Neural cell (in vitro differentiated cells): ENCODE measurements at regions not wholly inside any gene's neighbourhood (a gene's known extent, or its start where the extent isn't known, plus 50 kb on each side); places are given as distances from the start of the nearest gene placed in this dataset.

Experiments used
- H2AFZ ChIP-seq: fragments of 200-600, 300-800 bp; sonication (generic), shearing (Covaris generic); 2 replicates; pipeline ENCODE4 v1.6.0; 2014; ENCODE audit warnings: low read depth, mild to moderate bottlenecking, antibody characterized with exemption, low read length, moderate library complexity
- H3F3A ChIP-seq: fragments of 200-600 bp; shearing (Covaris generic); 2 replicates; pipeline ENCODE4 v1.6.1; 2016; ENCODE audit warnings: mild to moderate bottlenecking, moderate library complexity, mixed read lengths, antibody characterized with exemption, low read length; ENCODE audit not compliant: insufficient read depth, poor library complexity, severe bottlenecking
- H3K27ac ChIP-seq: fragments of 200-600, 300-800 bp; sonication (generic), shearing (Covaris generic); 2 replicates; pipeline ENCODE4 v1.5.1; 2014; ENCODE audit warnings: mild to moderate bottlenecking, low read length, moderate library complexity
- H3K27me3 ChIP-seq: fragments of 300-800, 200-600 bp; sonication (generic), shearing (Covaris generic); 2 replicates; pipeline ENCODE4 v1.6.0; 2014; ENCODE audit warnings: mild to moderate bottlenecking, low read depth, low read length, moderate library complexity; ENCODE audit not compliant: insufficient read depth
- H3K36me3 ChIP-seq: fragments of 300-800, 200-600 bp; sonication (generic), shearing (Covaris generic); 2 replicates; pipeline ENCODE4 v1.5.1; 2014; ENCODE audit warnings: mild to moderate bottlenecking, antibody characterized with exemption, low read length, moderate library complexity; ENCODE audit not compliant: insufficient read depth
- H3K4me2 ChIP-seq: fragments of 300-800, 200-600 bp; sonication (generic), shearing (Covaris generic); 2 replicates; pipeline ENCODE4 v1.6.0; 2014; ENCODE audit warnings: mild to moderate bottlenecking, low read length
- H3K4me3 ChIP-seq: fragments of 300-800, 200-600 bp; sonication (generic), shearing (Covaris generic); 2 replicates; pipeline ENCODE4 v1.5.1; 2014; ENCODE audit warnings: mild to moderate bottlenecking, low read length, moderate library complexity
- H3K79me2 ChIP-seq: fragments of 200-600 bp; shearing (Covaris generic); replicated peaks from 2 replicates; pipeline ENCODE4 v1.6.0; 2014; ENCODE audit warnings: mild to moderate bottlenecking, low read length, moderate library complexity; ENCODE audit not compliant: insufficient read depth
- H3K9ac ChIP-seq: fragments of 300-800, 200-600 bp; sonication (generic), shearing (Covaris generic); 2 replicates; pipeline ENCODE4 v1.6.1; 2016; ENCODE audit warnings: mild to moderate bottlenecking, low read length, mixed read lengths
- H3K9me2 ChIP-seq: fragments of 200-600 bp; shearing (Covaris generic); 2 replicates; pipeline ENCODE4 v1.6.1; 2016; ENCODE audit warnings: mild to moderate bottlenecking, low read length, mixed read lengths; ENCODE audit not compliant: insufficient read depth
- H3K9me3 ChIP-seq: fragments of 200-600, 300-800 bp; sonication (generic), shearing (Covaris generic); 2 replicates; pipeline ENCODE4 v1.6.1; 2016; ENCODE audit warnings: mild to moderate bottlenecking, mixed run types, low read length, moderate library complexity, mixed read lengths
- H4K20me1 ChIP-seq: fragments of 200-600 bp; shearing (Covaris generic); 2 replicates; pipeline ENCODE4 v1.6.1; 2016; ENCODE audit warnings: mild to moderate bottlenecking, mixed run types; ENCODE audit not compliant: insufficient read depth
- CTCF ChIP-seq: fragments of 450-650 bp; IDR thresholded peaks from 2 replicates; pipeline ENCODE4 v1.5.1; 2014; ENCODE audit warnings: antibody characterized with exemption, mild to moderate bottlenecking, moderate library complexity; ENCODE audit not compliant: poor library complexity, severe bottlenecking
- EP300 ChIP-seq: fragments of 450-650 bp; conservative IDR thresholded peaks from 2 replicates; pipeline ENCODE4 v1.6.1; 2014; ENCODE audit warnings: antibody characterized with exemption, mild to moderate bottlenecking, moderate library complexity; ENCODE audit not compliant: poor library complexity, severe bottlenecking
- EZH2 ChIP-seq: fragments of 200-600, 300-800 bp; shearing (Covaris generic), sonication (generic); IDR thresholded peaks from 2 replicates; pipeline ENCODE4 v1.6.1; 2014; ENCODE audit warnings: antibody characterized with exemption, low read length, borderline replicate concordance, mild to moderate bottlenecking; ENCODE audit not compliant: insufficient read depth, poor library complexity, severe bottlenecking
- MXI1 ChIP-seq: fragments of 450-650 bp; conservative IDR thresholded peaks from 2 replicates; pipeline ENCODE4 v1.6.1; 2014; ENCODE audit warnings: antibody characterized with exemption, mild to moderate bottlenecking; ENCODE audit not compliant: poor library complexity, severe bottlenecking
- POLR2AphosphoS5 ChIP-seq: IDR thresholded peaks from 2 replicates; pipeline ENCODE4 v1.6.1; 2012
- RAD21 ChIP-seq: fragments of 450-650 bp; conservative IDR thresholded peaks from 2 replicates; pipeline ENCODE4 v1.6.1; 2014; ENCODE audit warnings: antibody characterized with exemption, mild to moderate bottlenecking, moderate library complexity
- REST ChIP-seq: IDR thresholded peaks from 2 replicates; pipeline ENCODE4 v1.6.1; 2012; ENCODE audit warnings: borderline replicate concordance
- SMC3 ChIP-seq: fragments of 450-650 bp; conservative IDR thresholded peaks from 2 replicates; pipeline ENCODE4 v1.6.1; 2014; ENCODE audit warnings: antibody characterized with exemption, mild to moderate bottlenecking, moderate library complexity; ENCODE audit not compliant: poor library complexity
- TAF1 ChIP-seq: IDR thresholded peaks from 2 replicates; pipeline ENCODE4 v1.6.1; 2012; ENCODE audit warnings: low read depth

GRCh38 chr14:23709923-23710322, 73.8 kb downstream of the DHRS2 start:
- Histone ChIP-seq H3K27me3 (no peaks in the 10 kb centered on the region), H3K9me2 (no peaks in the 10 kb centered on the region), H3K27ac (no peak overlapping the region), H3K9me3 (no peaks in the 10 kb centered on the region), H3K4me3 (no peak overlapping the region), H3K9ac (no peak overlapping the region), H2AFZ (no peak overlapping the region), H4K20me1 (no peaks in the 10 kb centered on the region), H3K36me3 (no peaks in the 10 kb centered on the region), H3F3A (no peaks in the 10 kb centered on the region), H3K4me2 (no peak overlapping the region), H3K79me2 (no peaks in the 10 kb centered on the region)
- TF ChIP-seq RAD21 (no peak), EZH2 (no peak), EP300 (no peak), REST (no peak), POLR2AphosphoS5 (no peak), MXI1 (no peak), TAF1 (no peak), CTCF (no peak), SMC3 (no peak)

- TF ChIP-seq EP300 = no peak
- H3K4me2 ChIP-seq = no peak overlapping the region
- no peak overlapping the region for H3K9ac ChIP-seq
- no peaks in the 10 kb centered on the region for H3K36me3 ChIP-seq
- no peaks in the 10 kb centered on the region for H3K79me2 ChIP-seq
- H3K9me3 ChIP-seq = no peaks in the 10 kb centered on the region
- H2AFZ ChIP-seq = no peak overlapping the region
- no peaks in the 10 kb centered on the region for H3K27me3 ChIP-seq
- H3K27ac ChIP-seq = no peak overlapping the region
- H3K4me3 ChIP-seq = no peak overlapping the region
- H3K9me2 ChIP-seq = no peaks in the 10 kb centered on the region
- H4K20me1 ChIP-seq = no peaks in the 10 kb centered on the region
- H3F3A ChIP-seq = no peaks in the 10 kb centered on the region
These were observed 76.1 kb downstream of the DHRS2 start for GRCh38 chr14:23712287-23712686.
